B cell (primary cell): ENCODE measurements at regions not wholly inside any gene's neighbourhood (a gene's known extent, or its start where the extent isn't known, plus 50 kb on each side); places are given as distances from the start of the nearest gene placed in this dataset.

Experiments used
- ATAC-seq: fragments of 200-7000 bp; cut with Tn5 transposase; one replicate; pipeline ENCODE4 v1.10.0; 2021; ENCODE audit warnings: low read depth, mild to moderate bottlenecking, moderate number of reproducible peaks, moderate library complexity
- CTCF ChIA-PET: fragments of 350-600 bp; sonication (Branson Sonifier 250); formaldehyde crosslinking; loops from one replicate; lab custom pipeline; 2021; ENCODE audit warnings: antibody characterized with exemption, inconsistent platforms; lab: Charles Lee
- POLR2A ChIA-PET: fragments of 350-600 bp; sonication (Branson Sonifier 250); formaldehyde crosslinking; loops from one replicate; lab custom pipeline; 2021; ENCODE audit warnings: antibody characterized with exemption; lab: Charles Lee
- DNase-seq: peaks from one replicate; pipeline ENCODE4 v3.0.0; 2013
- H2AFZ ChIP-seq: 2 replicates; pipeline ENCODE4 v1.6.1; 2012; ENCODE audit warnings: mild to moderate bottlenecking, low read depth, low read length; ENCODE audit not compliant: insufficient read depth, poor library complexity, severe bottlenecking
- H3K27ac ChIP-seq, 2 donors: 1 replicate in 1 of 2; 2 replicates in 1 of 2; pipeline ENCODE4 v1.5.1; 2012 to 2013; ENCODE audit warnings: low read length in 2 of 2, mild to moderate bottlenecking in 2 of 2, moderate library complexity in 1 of 2
- H3K27me3 ChIP-seq, 4 experiments: fragments of 200-600 bp in 1 of 4; sonication (generic) in 1 of 4; replicated peaks in 1 of 4; 1 replicate in 2 of 4; 2 replicates in 2 of 4; pipeline versions ENCODE4 v1.6.1 to v1.7.0; 2013 to 2016; ENCODE audit warnings: low read length in 3 of 4, mild to moderate bottlenecking in 2 of 4, mixed read lengths in 1 of 4, moderate library complexity in 1 of 4; ENCODE audit not compliant: insufficient read depth in 4 of 4, control insufficient read depth in 3 of 4; ENCODE audit errors: control extremely low read depth in 1 of 4
- H3K36me3 ChIP-seq, 2 experiments: replicated peaks in 1 of 2; 1 replicate in 1 of 2; 2 replicates in 1 of 2; pipeline versions ENCODE4 v1.6.1 to v1.7.1; 2013; ENCODE audit warnings: low read length in 1 of 2; ENCODE audit not compliant: insufficient read depth in 2 of 2, control insufficient read depth in 1 of 2; ENCODE audit errors: control extremely low read depth in 1 of 2, extremely low read depth in 1 of 2
- H3K4me1 ChIP-seq, 2 donors: fragments of 200-600 bp in 1 of 2; sonication (generic) in 1 of 2; 1 replicate in 1 of 2; 2 replicates in 1 of 2; pipeline versions ENCODE4 v1.5.1 to v1.6.1; 2013 to 2017; ENCODE audit warnings: low read length in 2 of 2; ENCODE audit not compliant: control insufficient read depth in 2 of 2, insufficient read depth in 2 of 2
- H3K4me2 ChIP-seq: replicated peaks from 2 replicates; pipeline ENCODE3; 2012; ENCODE audit warnings: mild to moderate bottlenecking, low read depth, low read length; ENCODE audit not compliant: poor library complexity, severe bottlenecking
- H3K4me3 ChIP-seq, 5 experiments: fragments of 200-600 bp in 1 of 5; sonication (generic) in 1 of 5; 1 replicate in 3 of 5; 2 replicates in 2 of 5; pipeline versions ENCODE4 v1.5.1 to v1.7.0; 2011 to 2016; ENCODE audit warnings: low read length in 4 of 5, mild to moderate bottlenecking in 4 of 5, low read depth in 2 of 5, control low read depth in 1 of 5, moderate library complexity in 1 of 5; ENCODE audit not compliant: insufficient read depth in 1 of 5; ENCODE audit errors: control extremely low read depth in 1 of 5, extremely low read depth in 1 of 5
- H3K79me2 ChIP-seq: fragments of 200-600 bp; sonication (generic); one replicate; pipeline ENCODE4 v1.6.0; 2016; ENCODE audit warnings: low read length; ENCODE audit not compliant: control insufficient read depth, insufficient read depth
- H3K9ac ChIP-seq: fragments of 200-600 bp; sonication (generic); 2 replicates; pipeline ENCODE4 v1.6.1; 2017; ENCODE audit warnings: mild to moderate bottlenecking, low read length, moderate library complexity
- H3K9me3 ChIP-seq, 3 donors: one replicate each; pipeline versions ENCODE4 v1.6.1 to v1.7.1; 2013; ENCODE audit warnings: low read length in 2 of 3; ENCODE audit not compliant: control insufficient read depth in 2 of 3, insufficient read depth in 1 of 3; ENCODE audit errors: control extremely low read depth in 1 of 3
- H4K20me1 ChIP-seq: 2 replicates; pipeline ENCODE4 v1.6.0; 2012; ENCODE audit warnings: mild to moderate bottlenecking, low read length; ENCODE audit not compliant: insufficient read depth, control insufficient read depth, poor library complexity, severe bottlenecking
- H3K27ac Mint-ChIP-seq: one replicate; pipeline ENCODE4 v1.8.0; 2021; ENCODE audit warnings: mixed read lengths
- H3K27me3 Mint-ChIP-seq: one replicate; pipeline ENCODE4 v1.8.0; 2021; ENCODE audit warnings: mixed read lengths
- H3K4me1 Mint-ChIP-seq: one replicate; pipeline ENCODE4 v1.8.0; 2021; ENCODE audit warnings: mixed read lengths
- H3K4me3 Mint-ChIP-seq: one replicate; pipeline ENCODE4 v1.8.0; 2021; ENCODE audit warnings: mixed read lengths
- H3K9me3 Mint-ChIP-seq: one replicate; pipeline ENCODE4 v1.8.0; 2022; ENCODE audit warnings: mixed read lengths; ENCODE audit not compliant: insufficient read depth
- CTCF ChIP-seq: fragments of 200-600 bp; IDR thresholded peaks from one replicate; pipeline ENCODE4 v1.8.0; 2022; ENCODE audit warnings: antibody characterized with exemption, mild to moderate bottlenecking
- EZH2 ChIP-seq: IDR thresholded peaks from 2 replicates; pipeline ENCODE4 v1.6.1; 2012; ENCODE audit warnings: borderline replicate concordance, low read depth, mild to moderate bottlenecking, moderate library complexity, low read length; ENCODE audit not compliant: insufficient read depth, poor library complexity, severe bottlenecking
- WGBS: methylation state at CpG from one replicate; pipeline ENCODE4 v1.1.5; 2013; ENCODE audit warnings: missing lambda C conversion rate; ENCODE audit not compliant: insufficient coverage; 5-methylcytosine and 5-hydroxymethylcytosine counted together
- intact Hi-C: fragments of 100-400 bp; cut with micrococcal nuclease; formaldehyde crosslinking; loops from one replicate; pipeline ENCODE4 v1.10.0; 2022

- no peak overlapping the region for H3K4me2 ChIP-seq
- DNase-seq (no peak), ATAC-seq (no peak)
- H4K20me1 ChIP-seq = no peaks in the 10 kb centered on the region
- Mint-ChIP-seq H3K4me1 (no peaks in the 10 kb centered on the region), H3K4me3 (no peak overlapping the region), H3K27me3 (no peaks in the 10 kb centered on the region), H3K27ac (no peak overlapping the region), H3K9me3 (peaks cover 9% of the 10 kb centered on the region)
- intact Hi-C loops = no loop called here
- no peak overlapping the region for H3K9ac ChIP-seq
- TF ChIP-seq CTCF = no peak
- no peak for TF ChIP-seq EZH2
- H3K79me2 ChIP-seq = no peaks in the 10 kb centered on the region
- no peak overlapping the region for H3K27ac ChIP-seq
- H3K27me3 ChIP-seq = no peaks in the 10 kb centered on the region
- no peaks in the 10 kb centered on the region for H3K4me1 ChIP-seq
- peaks cover 0 to 2% (median 0%) of the 10 kb centered on the region in 3 donors for H3K9me3 ChIP-seq
- no peaks in the 10 kb centered on the region for H3K36me3 ChIP-seq
- no CpG with 5 or more reads among the region's 2 CpGs for WGBS
- ChIA-PET CTCF (no interaction called here), POLR2A (no interaction called here)
- H3K4me3 ChIP-seq = no peak overlapping the region
- H2AFZ ChIP-seq = no peak overlapping the region
Observed at GRCh38 chr7:52540041-52540440, 495.4 kb upstream of the POM121L12 start.

GRCh38 chr7:52539414-52539813 lies 496.0 kb upstream of the POM121L12 start:
- no peaks in the 10 kb centered on the region for H3K27me3 Mint-ChIP-seq
- Histone ChIP-seq H3K4me1 (no peaks in the 10 kb centered on the region), H3K9me3 (peaks cover 0 to 2% (median 0%) of the 10 kb centered on the region in 3 donors), H2AFZ (no peak overlapping the region), H3K9ac (no peak overlapping the region), H3K4me3 (no peak overlapping the region), H4K20me1 (no peaks in the 10 kb centered on the region), H3K79me2 (no peaks in the 10 kb centered on the region), H3K27me3 (no peaks in the 10 kb centered on the region), H3K36me3 (no peaks in the 10 kb centered on the region), H3K27ac (no peak overlapping the region), H3K4me2 (no peak overlapping the region)
- no peak overlapping the region for H3K27ac Mint-ChIP-seq
- DNase-seq = no peak
- TF ChIP-seq EZH2 (no peak), CTCF (no peak)
- no peaks in the 10 kb centered on the region for H3K4me1 Mint-ChIP-seq
- peaks cover 11% of the 10 kb centered on the region for H3K9me3 Mint-ChIP-seq
- ATAC-seq = no peak
- intact Hi-C loops = no loop called here
- ChIA-PET POLR2A (no interaction called here), CTCF (no interaction called here)
- H3K4me3 Mint-ChIP-seq = no peak overlapping the region
- WGBS = 92% methylated on average over 2 of the region's 3 CpGs
